Central memory CD8-positive, alpha-beta T cell (primary cell): ENCODE measurements at regions not wholly inside any gene's neighbourhood (a gene's known extent, or its start where the extent isn't known, plus 50 kb on each side); places are given as distances from the start of the nearest gene placed in this dataset.
"Not testable (repeated sequence)": the region's sequence is repeated elsewhere in the genome, so short reads cannot be mapped to it uniquely, and the experiment has no call there.

Experiments used
- ATAC-seq: fragments of 150-1000 bp; cut with Tn5 transposase; replicated peaks from 2 replicates; pipeline ENCODE4 v1.10.0; 2022; ENCODE audit warnings: mild to moderate bottlenecking, moderate FRiP score, moderate number of reproducible peaks; ENCODE audit not compliant: poor library complexity, severe bottlenecking; ENCODE audit errors: extremely low read depth
- DNase-seq, 2 donors: peaks; one replicate each; pipeline ENCODE4 v3.0.0; 2021; ENCODE audit warnings: low spot score in 2 of 2
- H3K27ac Mint-ChIP-seq: one replicate; pipeline ENCODE4 v1.8.0; 2022; ENCODE audit warnings: low read depth, mild to moderate bottlenecking, moderate library complexity, mixed read lengths
- H3K27me3 Mint-ChIP-seq: one replicate; pipeline ENCODE4 v1.8.0; 2022; ENCODE audit warnings: mixed read lengths
- H3K36me3 Mint-ChIP-seq: one replicate; pipeline ENCODE4 v1.8.0; 2022; ENCODE audit warnings: mild to moderate bottlenecking, moderate library complexity, mixed read lengths; ENCODE audit not compliant: insufficient read depth
- H3K4me1 Mint-ChIP-seq: one replicate; pipeline ENCODE4 v1.8.0; 2022; ENCODE audit warnings: mixed read lengths
- H3K4me3 Mint-ChIP-seq: one replicate; pipeline ENCODE4 v1.8.0; 2022; ENCODE audit warnings: mild to moderate bottlenecking, moderate library complexity, mixed read lengths
- H3K9me3 Mint-ChIP-seq: one replicate; pipeline ENCODE4 v1.8.0; 2022; ENCODE audit warnings: mixed read lengths

DNA sequence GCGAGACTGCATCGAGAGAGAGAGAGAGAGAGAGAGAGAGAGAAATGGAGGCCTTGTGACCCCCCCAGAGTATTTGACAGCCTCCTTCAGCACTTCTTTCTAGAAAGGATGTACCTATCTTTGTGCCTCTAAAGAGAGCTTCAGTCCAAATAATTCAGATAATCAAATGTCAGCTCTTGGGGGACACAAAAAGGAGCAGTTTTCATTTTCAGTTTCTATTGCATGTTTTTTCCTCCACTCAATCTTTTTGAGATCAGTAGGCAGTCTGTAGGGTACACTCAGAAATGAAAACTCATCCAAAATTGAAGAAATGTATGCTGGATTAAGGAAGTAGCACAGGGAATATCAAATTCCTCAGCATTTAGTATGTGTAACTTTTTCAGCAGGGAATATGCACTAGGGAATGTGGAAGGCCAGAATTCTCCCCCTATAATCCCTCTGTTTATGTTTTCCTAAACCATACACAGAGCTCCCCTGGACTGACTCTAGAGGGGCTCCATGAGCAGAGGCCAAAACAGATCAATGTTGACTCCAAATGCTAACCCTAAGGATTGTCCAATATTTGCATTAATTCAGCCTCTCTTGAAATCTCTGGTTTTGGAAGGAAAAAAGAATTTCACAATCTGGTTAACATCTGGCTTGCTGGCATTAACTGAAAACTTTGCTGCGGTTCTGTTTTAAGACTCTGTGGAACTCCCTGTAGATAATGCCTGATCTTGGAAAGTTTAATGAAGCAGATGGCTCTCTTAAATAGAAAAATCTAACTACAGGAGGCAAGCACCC lies 250.1 kb downstream of the CEMIP2 start:
- Mint-ChIP-seq H3K27me3 (peaks cover 87% of the 10 kb centered on the region), H3K4me3 (no peak overlapping the region), H3K9me3 (no peaks in the 10 kb centered on the region), H3K36me3 (no peaks in the 10 kb centered on the region), H3K4me1 (no peaks in the 10 kb centered on the region), H3K27ac (no peak overlapping the region)
- no peak for ATAC-seq
- no peak for DNase-seq

DNA sequence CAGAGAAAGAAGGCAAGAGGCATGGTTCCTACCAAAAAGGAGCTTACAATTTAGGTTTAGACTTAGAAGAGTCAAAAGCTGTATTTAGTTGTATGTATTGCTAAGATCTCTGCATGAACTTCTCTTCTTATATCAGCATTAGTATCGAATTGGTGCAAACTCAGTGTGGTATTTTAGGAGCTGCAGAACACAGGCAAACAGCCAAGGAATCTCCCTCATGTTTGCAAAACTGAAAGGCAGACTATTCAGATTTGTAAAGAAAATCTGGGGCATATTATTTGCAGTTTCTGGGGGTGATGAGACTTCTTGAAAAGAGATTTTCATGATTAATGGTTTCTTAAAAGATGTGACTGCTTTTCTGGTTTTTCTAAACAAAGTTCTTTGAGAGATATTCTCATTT lies 252.7 kb downstream of the CEMIP2 start:
- no peak overlapping the region for H3K27ac Mint-ChIP-seq
- no peaks in the 10 kb centered on the region for H3K4me1 Mint-ChIP-seq
- H3K9me3 Mint-ChIP-seq, result no peaks in the 10 kb centered on the region
- peaks cover 66% of the 10 kb centered on the region for H3K27me3 Mint-ChIP-seq
- no peaks in the 10 kb centered on the region for H3K36me3 Mint-ChIP-seq
- DNase-seq, result no peak
- no peak overlapping the region for H3K4me3 Mint-ChIP-seq
- ATAC-seq, result no peak

DNA sequence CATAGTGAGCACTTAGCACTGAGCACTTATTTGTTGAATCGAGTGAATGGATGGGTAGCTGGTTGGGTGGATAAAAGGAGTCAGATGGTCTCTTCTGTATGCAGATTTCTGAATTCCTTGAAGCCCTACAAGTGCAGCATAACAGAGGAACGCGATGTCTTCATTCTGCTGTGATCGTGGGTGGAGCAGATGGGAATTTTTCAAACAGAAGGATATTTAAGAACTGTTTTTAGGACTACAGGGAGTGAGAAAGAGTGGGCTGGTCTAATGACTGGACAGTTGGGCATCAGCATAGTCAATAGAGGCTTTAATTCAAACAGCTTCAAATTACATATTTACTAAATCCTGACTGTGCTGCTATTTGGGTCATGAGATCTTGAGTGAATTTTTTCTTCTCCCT lies 253.2 kb downstream of the CEMIP2 start:
- Mint-ChIP-seq H3K9me3 (no peaks in the 10 kb centered on the region), H3K27me3 (peaks cover 66% of the 10 kb centered on the region), H3K4me3 (no peak overlapping the region), H3K36me3 (no peaks in the 10 kb centered on the region), H3K4me1 (no peaks in the 10 kb centered on the region), H3K27ac (no peak overlapping the region)
- ATAC-seq (no peak), DNase-seq (no peak)

DNA sequence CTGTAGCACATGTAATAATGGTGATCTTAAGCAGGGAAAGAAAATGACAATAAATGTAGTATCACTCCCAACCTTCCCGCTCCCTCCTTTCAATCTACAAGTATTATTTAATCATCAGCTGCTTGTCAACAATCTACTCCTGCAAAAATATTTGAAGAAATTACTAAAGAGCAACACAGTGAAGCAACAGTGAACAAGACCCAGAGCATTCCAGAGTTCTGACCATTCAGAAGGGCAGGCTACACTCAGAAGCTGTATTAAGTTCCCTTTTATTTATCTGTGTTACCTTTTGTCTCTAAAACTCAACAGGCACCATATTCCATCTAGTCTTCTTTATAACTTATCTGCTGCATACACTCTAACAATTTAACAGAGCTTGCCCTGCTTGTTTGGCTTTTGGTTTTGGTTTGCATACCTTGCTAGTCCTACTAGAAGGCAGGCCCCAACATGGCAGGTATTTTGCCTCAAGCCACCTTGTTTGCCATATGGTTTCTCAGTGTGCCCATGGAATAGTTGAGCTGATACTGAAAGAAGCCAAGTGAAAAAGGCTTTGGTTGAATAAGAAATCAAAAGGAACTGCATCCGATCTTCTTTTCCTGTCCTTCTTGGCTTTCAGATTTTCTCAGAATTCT lies 253.9 kb downstream of the CEMIP2 start:
- Mint-ChIP-seq H3K4me3 (no peak overlapping the region), H3K27me3 (peaks cover 59% of the 10 kb centered on the region), H3K27ac (no peak overlapping the region), H3K9me3 (no peaks in the 10 kb centered on the region), H3K36me3 (no peaks in the 10 kb centered on the region), H3K4me1 (no peaks in the 10 kb centered on the region)
- ATAC-seq (no peak), DNase-seq (no peak)

DNA sequence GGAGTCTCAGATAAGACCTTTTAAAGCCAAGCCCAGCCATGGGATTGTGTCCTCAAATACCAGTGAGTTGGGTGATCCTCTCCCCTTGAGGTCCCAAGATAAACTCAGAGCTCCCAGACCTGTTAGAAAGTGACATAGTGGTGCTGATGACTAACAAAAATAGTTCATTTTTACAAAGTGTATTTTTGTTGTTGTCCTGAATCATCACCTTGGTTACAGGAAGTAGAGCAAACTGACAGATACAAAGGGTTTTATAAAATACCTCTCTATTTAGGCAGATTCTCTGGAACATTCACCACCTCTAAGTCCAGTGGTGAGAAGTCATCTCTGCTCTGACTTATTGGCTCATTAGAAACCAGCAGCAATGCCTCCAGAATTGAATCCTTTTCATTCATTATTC lies 259.3 kb downstream of the CEMIP2 start:
- Mint-ChIP-seq H3K27ac (no peak overlapping the region), H3K27me3 (peaks cover 35% of the 10 kb centered on the region), H3K9me3 (no peaks in the 10 kb centered on the region), H3K4me3 (no peak overlapping the region), H3K4me1 (no peaks in the 10 kb centered on the region), H3K36me3 (no peaks in the 10 kb centered on the region)
- ATAC-seq (no peak), DNase-seq (no peak)

DNA sequence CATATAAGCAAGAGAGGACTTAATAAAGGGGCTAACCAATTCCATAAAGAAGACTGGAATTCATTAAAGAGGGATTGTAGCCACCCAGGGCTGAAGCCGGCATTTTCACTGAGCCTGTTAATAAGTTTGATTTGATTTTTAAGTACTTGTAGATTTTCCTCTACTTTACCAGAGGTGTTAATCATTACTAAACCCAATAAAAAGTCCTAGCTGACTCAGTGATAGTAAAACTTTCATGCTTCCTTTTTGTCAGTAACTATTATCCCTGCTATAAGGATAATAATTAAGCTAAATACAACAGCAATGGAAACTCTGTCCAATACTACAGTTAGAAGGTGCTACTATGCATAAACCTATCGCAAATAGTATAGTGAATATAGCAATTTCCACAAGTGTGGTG lies 260.2 kb downstream of the CEMIP2 start:
- peaks cover 38% of the 10 kb centered on the region for H3K27me3 Mint-ChIP-seq
- H3K27ac Mint-ChIP-seq, ATAC-seq, H3K4me1 Mint-ChIP-seq, H3K9me3 Mint-ChIP-seq, H3K36me3 Mint-ChIP-seq, DNase-seq, H3K4me3 Mint-ChIP-seq: not testable (repeated sequence)

DNA sequence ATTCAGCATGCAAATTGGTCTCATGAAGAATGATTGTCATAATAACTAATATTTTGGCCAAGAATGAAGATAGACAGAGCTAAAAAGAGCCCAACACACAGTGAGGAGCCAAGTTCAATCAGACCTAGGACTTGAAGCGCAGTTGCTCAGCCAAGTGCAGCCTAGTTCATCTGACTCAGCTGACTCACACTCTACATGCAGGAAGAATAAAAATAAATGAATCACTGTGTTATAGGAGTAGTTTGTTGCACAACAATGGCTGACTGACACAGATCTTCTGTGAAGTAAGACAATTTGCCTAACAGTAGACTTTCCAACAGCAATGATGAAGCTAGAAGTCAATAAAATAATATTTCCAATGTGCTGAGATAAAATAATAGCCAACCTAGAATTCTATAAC lies 261.5 kb downstream of the CEMIP2 start:
- no peak overlapping the region for H3K4me3 Mint-ChIP-seq
- no peaks in the 10 kb centered on the region for H3K4me1 Mint-ChIP-seq
- H3K36me3 Mint-ChIP-seq, result no peaks in the 10 kb centered on the region
- no peak for DNase-seq
- H3K27ac Mint-ChIP-seq, result no peak overlapping the region
- H3K27me3 Mint-ChIP-seq, result peaks cover 38% of the 10 kb centered on the region
- H3K9me3 Mint-ChIP-seq, result no peaks in the 10 kb centered on the region
- ATAC-seq, result no peak

DNA sequence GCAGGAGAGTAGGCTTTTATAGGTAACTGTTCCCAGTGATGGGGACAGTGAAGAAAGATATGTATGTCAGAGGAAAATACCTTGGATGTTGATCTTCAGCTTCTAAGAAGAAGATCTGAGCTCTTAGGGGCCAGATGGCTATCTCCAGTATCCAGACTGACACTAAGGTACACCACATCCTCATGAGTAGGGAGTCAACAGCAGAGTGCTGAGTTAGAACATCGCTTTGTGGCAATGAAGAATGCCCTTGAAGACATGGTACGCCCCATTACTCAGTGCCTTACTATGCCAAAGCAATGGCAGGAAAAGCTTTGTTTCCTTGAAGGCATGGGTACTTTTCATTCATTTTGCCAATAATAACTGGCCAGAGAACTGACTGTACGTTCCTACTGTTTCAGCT lies 263.7 kb downstream of the CEMIP2 start:
- DNase-seq (no peak), ATAC-seq (no peak)
- H3K36me3 Mint-ChIP-seq, result no peaks in the 10 kb centered on the region
- H3K4me1 Mint-ChIP-seq, result no peaks in the 10 kb centered on the region
- H3K4me3 Mint-ChIP-seq, result no peak overlapping the region
- no peaks in the 10 kb centered on the region for H3K9me3 Mint-ChIP-seq
- H3K27me3 Mint-ChIP-seq, result peaks cover 28% of the 10 kb centered on the region
- no peak overlapping the region for H3K27ac Mint-ChIP-seq

DNA sequence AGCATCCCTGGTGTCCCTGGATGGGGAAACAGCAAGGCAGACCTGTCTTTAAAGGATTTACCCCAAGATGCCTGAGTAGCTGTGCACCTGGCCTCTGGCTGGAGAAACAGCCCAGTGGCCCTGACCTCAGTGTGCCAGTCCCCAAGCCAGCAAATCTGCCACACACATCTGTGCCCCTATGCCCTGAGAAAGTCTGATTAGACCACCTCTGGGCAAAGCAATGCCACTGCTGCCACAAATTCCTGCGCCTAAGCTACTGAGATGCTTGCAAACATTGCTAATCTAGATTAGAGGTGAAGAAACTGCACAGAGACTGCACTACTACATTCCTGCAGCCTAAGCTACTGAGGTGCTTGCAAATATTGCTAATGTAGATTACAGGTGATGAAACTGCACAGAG lies 269.6 kb downstream of the CEMIP2 start:
- H3K4me3 Mint-ChIP-seq, result no peak overlapping the region
- ATAC-seq (no peak), DNase-seq (no peak)
- no peak overlapping the region for H3K27ac Mint-ChIP-seq
- peaks cover 30% of the 10 kb centered on the region for H3K27me3 Mint-ChIP-seq
- H3K9me3 Mint-ChIP-seq, result no peaks in the 10 kb centered on the region
- H3K4me1 Mint-ChIP-seq, result no peaks in the 10 kb centered on the region
- no peaks in the 10 kb centered on the region for H3K36me3 Mint-ChIP-seq

DNA sequence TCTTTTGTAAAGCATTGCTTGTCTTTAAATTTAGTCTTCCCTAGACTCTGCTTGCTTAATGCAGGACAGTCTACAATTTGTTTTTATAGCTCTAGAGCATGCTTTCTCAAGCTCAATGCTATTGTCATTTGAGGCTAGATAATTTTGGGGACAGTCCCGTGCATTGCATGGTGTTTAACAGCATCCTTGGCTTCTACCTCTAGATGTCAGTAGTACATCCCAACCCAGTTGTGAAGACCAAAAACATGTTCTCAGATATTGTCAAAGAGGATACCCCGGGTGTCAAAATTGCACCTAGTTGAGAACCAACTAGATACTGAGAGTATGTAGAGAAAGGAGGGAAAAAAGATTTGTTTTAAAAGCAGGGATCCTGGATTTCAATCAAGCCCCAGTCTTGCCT lies 277.5 kb downstream of the CEMIP2 start:
- H3K4me1 Mint-ChIP-seq, result no peaks in the 10 kb centered on the region
- no peaks in the 10 kb centered on the region for H3K36me3 Mint-ChIP-seq
- peaks cover 79% of the 10 kb centered on the region for H3K27me3 Mint-ChIP-seq
- DNase-seq (no peak), ATAC-seq (no peak)
- no peak overlapping the region for H3K27ac Mint-ChIP-seq
- no peak overlapping the region for H3K4me3 Mint-ChIP-seq
- H3K9me3 Mint-ChIP-seq, result no peaks in the 10 kb centered on the region

DNA sequence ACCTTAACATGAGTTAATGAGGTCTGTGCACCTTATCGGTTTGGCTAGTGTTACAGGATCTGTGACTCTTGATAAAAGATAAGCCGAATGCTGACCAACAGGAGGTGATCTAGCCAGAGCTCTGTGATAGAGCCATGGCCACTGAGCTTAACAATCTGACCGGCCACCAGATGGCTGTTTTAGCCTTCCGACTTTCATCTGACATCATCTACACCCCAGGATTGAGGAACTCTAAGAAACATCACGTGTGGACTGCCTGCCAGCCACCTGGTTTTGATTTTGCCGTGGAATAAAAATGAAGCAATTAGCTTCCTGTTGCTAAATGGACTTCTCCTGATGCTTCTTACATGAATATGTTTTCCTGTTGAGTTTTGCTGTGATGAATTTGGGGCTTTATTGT lies 281.3 kb downstream of the CEMIP2 start:
- H3K27me3 Mint-ChIP-seq, result peaks cover 53% of the 10 kb centered on the region
- H3K27ac Mint-ChIP-seq, result no peak overlapping the region
- no peaks in the 10 kb centered on the region for H3K36me3 Mint-ChIP-seq
- no peaks in the 10 kb centered on the region for H3K9me3 Mint-ChIP-seq
- DNase-seq, result no peak
- H3K4me3 Mint-ChIP-seq, result no peak overlapping the region
- no peaks in the 10 kb centered on the region for H3K4me1 Mint-ChIP-seq
- ATAC-seq, result no peak

DNA sequence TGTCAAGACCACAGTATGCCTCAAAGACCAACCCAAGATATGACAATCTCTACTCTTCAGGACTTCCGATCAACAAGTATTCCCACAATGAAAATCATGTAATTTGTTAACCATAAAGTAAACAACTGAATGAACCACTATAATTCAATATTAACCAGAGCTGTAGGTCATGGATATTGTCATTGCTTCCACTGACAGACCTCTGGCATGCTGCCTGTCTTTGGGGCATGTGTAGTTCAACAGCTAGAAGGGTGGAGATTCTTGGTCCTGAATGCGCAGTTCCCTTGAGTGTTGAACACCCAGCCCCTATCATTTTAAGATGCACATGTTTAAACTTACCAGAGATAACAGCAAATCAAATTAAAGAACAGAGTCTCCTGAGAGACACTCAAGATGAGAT lies 283.0 kb downstream of the CEMIP2 start:
- ATAC-seq (no peak), DNase-seq (no peak)
- Mint-ChIP-seq H3K4me1 (no peaks in the 10 kb centered on the region), H3K4me3 (no peak overlapping the region), H3K36me3 (no peaks in the 10 kb centered on the region), H3K27ac (no peak overlapping the region), H3K9me3 (no peaks in the 10 kb centered on the region), H3K27me3 (peaks cover 43% of the 10 kb centered on the region)

DNA sequence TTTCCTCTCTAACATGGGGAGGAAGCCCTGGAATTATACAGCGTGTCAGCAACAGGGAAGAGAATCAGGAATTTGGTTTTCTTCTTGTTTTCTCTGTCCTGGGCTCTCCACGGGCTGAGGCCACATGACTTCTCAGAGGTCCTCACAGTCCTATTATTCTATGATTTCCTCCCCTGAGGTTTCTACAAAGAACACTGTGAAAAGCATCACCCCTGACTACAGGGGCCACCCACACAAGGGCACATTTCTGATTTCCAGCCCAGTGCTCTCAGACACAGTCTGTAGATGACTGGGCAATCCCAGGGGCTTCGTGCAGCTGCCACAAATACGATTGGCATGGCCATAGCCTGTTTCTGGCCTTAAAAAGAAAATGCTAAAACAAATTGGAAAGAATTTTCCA lies 284.9 kb downstream of the CEMIP2 start:
- H3K27ac Mint-ChIP-seq, result no peak overlapping the region
- no peaks in the 10 kb centered on the region for H3K4me1 Mint-ChIP-seq
- no peak overlapping the region for H3K4me3 Mint-ChIP-seq
- no peaks in the 10 kb centered on the region for H3K9me3 Mint-ChIP-seq
- ATAC-seq (no peak), DNase-seq (no peak)
- H3K27me3 Mint-ChIP-seq, result peaks cover 35% of the 10 kb centered on the region
- H3K36me3 Mint-ChIP-seq, result no peaks in the 10 kb centered on the region
